Stimulated activated naive CD4-positive, alpha-beta T cell (primary cell): ENCODE measurements at regions not wholly inside any gene's neighbourhood (a gene's known extent, or its start where the extent isn't known, plus 50 kb on each side); places are given as distances from the start of the nearest gene placed in this dataset.
A peak's percentile ranks its signal among the peaks of the same experiment; 100 is the strongest.
"Not testable (repeated sequence)": the region's sequence is repeated elsewhere in the genome, so short reads cannot be mapped to it uniquely, and the experiment has no call there.

Experiments used
- DNase-seq, 6 experiments: peaks; one replicate each; lab custom pipeline; 2025; lab: John Stamatoyannopoulos, UW

DNA sequence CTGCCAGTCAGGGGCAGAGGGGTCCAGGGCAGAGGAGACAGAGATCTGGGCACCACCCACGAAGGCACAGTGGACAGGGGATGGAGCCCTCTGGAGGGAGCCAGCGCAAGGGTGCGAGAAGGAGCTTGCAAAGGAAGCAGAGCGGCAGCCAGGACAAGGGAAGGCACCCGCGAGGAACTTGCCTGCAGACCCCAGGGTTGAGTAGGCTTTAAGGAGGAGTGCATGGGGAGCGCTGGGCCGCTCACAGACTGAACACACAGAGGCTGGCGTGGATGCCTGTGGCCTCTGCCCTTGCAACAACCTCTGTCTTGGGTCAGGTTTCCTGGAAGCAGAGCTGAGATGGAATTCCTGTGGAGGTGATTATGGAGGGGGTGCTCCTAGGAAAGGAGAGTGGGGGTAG, 374.4 kb downstream of the CNTNAP3B start:
- not testable (repeated sequence) for DNase-seq

DNA sequence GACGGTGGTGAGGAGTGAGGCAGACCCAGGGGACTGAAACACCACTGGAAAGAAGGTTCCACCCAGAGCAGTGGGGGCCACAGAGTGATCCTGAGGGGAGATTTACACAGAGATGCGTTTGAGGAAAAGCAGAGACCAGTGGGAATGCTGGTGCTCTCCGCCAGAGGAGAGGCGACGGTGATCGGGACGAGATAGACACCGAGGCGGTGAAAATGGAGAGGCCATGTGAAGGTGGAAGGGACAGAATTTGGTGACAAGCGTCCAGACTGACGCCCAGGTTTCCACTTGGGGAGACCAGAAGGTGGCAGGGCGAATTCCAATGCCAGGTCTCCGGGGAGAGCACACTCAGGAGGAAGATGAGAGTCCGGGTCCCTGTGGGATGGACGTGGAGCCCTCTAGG, 374.8 kb downstream of the CNTNAP3B start:
- not testable (repeated sequence) for DNase-seq

DNA sequence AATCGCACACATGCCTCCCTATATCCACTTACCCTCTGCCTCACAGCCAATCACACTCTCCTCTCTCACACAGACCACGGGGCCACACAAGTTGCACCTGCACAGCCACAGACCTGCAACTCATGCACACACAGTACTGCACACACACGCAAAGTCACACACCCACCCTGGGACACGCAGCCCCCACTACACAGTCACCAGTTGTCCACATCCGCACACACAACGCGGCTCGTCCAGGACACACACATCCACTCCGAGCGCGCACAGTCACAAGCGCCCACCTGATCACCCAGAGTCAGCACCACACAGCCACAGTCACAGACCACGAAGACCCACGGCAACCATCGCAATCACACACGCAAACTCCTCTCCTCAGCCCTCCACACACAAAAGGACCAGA, 387.3 kb downstream of the CNTNAP3B start:
- not testable (repeated sequence) for DNase-seq

DNA sequence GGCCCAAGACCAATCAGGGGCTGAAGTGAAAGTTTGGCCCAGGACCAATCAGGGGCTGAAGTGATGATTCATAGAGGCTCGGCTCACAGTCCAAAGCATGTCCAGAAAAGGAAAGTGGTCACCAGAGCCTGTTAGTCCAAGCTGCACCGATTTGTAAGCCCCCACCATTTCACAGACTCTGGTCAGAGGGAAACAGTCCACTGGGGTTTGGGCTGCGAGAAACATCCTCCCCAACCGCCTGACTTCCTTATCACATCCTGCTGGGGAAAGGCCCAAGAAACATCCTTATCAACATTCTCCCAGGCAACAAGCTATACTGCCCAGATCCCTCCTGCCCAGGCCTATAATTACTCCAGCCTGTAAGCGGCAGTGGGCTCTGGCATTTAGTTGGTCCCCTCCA, 388.1 kb downstream of the CNTNAP3B start:
- not testable (repeated sequence) for DNase-seq

DNA sequence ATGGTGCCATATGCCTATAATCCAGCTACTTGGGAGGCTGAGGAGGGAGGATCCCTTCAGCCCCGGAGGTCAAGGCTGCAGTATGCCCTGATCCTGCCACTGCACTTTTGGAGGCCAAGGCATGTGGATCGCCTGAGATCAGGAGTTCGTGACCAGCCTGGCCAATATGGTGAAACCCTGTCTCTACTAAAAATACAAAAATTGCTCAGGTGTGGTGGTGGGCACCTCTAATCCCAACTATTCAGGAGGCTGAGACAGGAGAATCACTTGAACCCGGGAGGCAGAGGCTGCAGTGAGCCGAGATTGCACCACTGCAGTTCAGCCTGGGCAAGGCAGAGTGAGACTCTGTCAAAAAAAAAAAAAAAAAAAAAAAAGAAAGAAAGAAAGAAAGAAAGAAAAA, 390.5 kb downstream of the CNTNAP3B start:
- not testable (repeated sequence) for DNase-seq

DNA sequence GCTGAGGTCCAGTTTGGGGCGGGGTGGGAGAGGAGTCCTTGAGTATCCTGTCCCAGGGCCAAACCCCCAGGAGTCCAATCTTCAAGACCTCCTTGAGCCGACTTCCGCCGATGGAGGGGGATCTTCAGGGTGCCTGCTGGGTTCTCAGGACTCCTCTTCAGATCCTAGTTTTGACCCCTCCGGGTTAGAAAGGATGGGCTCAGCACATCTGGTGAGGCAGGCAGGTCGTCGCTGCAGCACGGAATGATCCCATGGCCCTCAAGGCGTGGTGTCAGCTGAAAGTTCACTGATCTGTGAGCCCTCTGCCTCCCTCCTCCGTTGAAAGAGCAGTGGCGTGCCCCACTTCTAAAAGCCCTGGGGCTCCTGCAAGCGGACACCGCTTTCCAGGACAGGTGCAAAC, 430.0 kb downstream of the CNTNAP3B start:
- DNase-seq = not testable (repeated sequence)

DNA sequence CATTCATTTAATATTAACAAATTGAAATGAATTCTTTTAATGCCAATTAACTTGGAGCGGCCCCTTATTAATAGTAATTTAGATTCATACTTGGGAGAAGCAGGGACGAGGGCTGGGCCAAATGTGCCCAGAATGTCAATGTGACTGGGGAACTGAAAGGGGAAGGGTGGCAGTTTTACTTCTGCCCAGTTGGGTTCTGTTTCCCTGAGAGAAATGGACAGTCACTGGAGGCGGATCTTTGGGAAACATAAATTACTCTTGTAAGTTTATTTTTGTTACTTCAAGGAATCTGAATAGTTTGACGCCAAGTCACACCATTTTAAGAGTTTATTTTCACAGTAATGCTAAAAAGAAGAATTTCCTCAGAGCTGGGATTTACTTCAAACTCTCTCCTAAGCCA, 432.1 kb downstream of the CNTNAP3B start:
- DNase-seq = not testable (repeated sequence)

DNA sequence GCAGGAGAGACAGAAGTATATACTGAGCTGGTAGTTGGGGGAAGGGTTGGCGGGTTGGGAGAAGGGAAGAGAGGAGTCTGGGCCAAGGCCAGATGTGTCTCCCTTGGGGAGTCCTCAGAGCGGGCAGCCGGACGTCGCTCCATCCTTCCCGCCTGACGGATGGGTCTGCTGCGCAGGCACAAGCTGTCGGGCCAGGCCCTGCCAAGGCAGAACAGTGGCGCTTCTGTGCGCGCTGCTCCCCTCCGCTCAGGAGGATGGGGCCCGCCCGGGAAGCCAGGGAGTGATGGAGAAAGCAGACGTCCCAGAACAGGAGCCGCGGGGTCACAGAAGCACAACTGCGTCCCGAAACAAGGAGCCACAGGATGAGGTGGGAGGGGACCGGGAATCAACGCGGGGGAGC, 449.9 kb downstream of the CNTNAP3B start:
- not testable (repeated sequence) for DNase-seq

DNA sequence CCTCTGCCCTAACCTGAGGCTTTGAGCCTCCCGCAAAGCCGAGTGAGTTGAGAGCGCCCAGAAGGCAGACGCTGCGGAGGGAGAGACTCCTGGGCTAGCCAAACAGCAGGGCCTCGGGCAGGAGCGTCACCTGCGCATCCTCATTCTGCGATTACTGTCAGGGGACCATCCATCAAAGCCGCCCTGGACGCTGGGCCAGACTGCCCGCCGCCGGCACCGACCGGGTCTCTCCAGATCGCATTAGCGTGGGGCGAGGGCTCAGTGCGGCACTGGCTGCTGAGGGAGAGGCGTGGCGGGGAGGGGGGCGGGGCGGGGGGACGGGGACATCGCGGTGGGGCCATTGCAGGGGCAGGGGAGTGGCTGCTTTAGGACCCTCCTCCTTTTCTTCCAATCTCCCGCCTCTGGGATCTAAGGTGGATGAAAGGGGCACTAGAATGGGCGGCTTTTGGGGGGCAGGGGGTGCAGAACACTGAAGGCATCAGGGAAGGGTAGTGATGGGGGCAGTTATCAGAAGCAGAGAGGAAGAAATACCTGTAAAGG, 465.7 kb downstream of the CNTNAP3B start:
- DNase-seq = not testable (repeated sequence)

DNA sequence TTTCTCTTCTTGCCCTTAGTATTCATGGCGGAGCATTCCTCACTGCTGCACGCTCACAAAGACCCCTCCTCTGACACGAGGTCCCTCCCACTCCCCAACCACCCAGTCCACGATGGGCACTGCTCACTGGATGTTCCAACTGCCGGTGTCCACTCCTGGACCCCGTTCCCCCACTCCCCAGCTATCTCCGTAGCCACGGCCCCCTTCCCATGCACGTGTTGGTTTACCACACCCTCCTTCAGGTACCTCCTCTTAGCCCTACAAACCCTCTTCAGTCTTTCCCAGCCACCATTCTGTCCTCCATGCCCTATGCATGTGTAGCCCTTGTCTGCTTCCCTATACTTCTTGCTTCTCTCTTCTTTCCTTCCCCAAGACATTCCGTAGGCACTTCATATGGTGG, 469.6 kb upstream of the ZNG1F start:
- DNase-seq = not testable (repeated sequence)

DNA sequence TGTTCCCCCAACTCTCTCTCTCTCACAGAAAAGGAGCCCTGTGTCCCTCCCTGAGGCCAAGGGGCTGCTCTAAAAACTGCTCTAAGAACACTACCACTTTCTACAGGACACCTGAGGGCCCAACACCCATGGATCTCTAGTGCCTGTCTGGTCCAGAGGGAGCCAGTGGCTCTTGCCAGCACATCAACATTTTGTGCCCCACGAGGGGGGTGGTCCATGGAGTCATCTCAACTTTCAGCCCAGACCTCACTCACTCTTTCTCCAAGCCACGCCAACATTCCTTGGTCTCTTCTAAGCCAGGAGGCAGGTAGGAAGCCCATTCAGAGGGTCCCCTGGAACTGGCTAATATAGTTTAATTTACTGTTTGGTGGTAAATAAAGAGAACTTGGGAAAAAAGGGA, 469.0 kb upstream of the ZNG1F start:
- DNase-seq = not testable (repeated sequence)

DNA sequence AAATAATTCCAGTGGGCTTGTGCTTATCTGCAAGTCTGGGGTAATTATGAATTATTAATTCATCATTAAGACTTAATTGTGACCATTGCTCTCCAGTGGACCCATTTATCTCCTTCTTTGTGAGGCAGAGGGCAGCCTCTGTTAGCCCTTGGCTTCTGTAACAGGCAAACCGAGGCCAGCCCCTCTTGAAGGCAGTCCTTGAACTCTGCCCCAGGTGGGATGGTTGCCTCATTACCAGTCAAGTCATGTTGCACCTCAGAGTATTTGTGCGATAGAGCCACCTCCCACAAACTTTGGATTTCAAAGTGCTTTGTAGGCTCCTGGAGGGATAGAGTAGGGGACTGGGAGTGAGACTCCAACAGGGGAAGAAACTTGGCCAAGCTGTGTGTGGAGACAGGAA, 468.0 kb upstream of the ZNG1F start:
- DNase-seq = not testable (repeated sequence)

DNA sequence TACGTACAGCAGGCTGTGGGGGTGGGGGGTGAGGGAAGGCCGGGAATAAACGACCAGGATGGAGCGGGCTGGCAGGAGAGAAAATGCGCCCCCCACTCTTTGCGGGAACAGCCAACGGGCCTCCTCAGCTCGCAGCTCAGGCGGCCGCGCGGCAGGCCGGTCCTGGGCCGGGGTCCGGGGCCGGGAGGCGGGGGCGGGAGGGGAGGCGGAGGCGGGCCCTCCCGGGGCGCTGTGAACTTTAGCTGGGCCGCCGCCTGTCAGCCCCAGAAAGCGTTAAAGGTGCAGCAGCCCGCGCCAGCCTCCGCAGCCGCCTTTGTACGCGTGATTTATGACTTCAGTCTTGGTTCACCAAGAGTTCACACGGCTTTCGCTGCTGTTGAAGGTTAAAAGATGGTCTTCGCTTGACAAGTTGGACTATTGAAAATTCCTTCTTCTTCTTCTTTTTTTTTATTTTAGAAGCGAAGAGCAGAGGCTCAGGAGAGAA, 466.0 kb upstream of the ZNG1F start:
- DNase-seq = peak in 2 of 6 experiments; percentile 7 to 8

DNA sequence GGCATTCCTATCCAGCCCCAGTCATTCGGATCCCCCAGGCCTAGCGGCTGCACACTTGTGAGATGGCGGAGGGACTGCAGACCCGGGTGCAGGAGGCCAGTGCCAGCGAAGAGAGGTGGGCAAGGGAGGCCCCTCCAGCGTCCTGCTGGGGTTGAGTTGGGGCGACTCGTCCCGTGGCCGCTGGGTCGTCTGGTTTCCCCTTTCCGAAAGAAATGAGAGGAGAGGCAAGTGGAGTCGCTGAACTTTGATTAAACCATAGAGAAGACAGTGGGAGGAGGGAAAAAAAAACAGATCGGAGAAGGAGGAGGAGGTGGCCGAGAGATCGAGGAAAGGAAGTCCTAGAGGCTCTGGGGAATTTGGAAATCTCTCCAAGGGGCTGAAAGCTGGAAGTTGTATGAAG, 465.2 kb upstream of the ZNG1F start:
- peak in 1 of 6 experiments; percentile 3 for DNase-seq

DNA sequence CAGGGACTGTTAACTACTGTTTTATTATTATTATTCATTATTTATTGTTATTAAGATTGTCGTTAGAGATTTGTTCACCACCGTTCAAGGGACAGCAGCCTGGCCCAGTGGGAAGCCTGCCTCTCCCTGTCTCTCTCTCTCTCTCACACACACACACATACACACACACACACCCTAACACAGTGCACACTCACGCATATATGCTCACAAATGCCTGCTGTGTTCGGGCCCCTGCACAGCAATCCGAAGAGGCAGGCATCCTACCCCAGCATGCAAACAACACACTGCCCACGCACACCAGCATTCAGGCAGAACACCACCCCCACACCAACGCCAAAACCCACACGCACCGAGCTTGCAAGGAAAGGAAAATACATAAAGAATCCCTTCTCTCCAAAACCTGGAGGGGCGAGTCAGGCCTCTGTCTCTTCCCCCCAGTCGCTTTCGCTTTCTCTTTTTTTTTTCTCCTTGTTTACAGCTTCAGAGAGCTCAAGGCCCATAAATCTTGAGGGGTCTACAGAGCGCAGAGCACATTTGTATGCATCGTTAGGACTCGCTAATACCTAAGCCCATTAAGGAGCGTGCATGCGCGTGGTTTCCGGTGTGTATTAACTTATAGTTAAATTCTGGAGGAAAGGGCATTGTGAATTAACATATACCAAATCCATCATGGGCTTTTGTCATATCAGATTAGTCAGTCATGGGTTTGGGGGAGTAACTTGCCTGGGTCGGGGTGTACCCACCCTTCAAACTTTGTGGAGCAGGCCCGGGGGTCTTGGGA, 464.6 kb upstream of the ZNG1F start:
- not testable (repeated sequence) for DNase-seq

DNA sequence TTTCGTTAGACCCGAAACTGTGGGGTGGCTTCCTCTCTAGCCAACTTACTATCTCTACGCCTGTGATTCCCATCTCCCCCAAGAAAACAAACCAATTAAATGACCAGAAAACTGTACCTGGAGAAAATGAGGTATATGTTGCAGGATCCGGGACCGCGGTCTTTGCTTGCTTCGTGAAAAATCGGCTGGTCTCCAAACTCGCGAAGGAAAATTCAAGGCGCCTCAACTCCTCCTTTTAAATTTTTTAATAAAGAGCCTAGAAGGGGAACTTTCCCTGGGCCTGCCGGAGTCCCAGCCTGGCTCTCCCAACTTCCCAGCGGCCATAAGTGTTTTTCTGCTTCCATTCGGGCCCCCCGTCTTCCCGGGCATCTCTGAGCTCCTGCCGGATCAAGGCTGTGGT, 463.7 kb upstream of the ZNG1F start:
- not testable (repeated sequence) for DNase-seq

DNA sequence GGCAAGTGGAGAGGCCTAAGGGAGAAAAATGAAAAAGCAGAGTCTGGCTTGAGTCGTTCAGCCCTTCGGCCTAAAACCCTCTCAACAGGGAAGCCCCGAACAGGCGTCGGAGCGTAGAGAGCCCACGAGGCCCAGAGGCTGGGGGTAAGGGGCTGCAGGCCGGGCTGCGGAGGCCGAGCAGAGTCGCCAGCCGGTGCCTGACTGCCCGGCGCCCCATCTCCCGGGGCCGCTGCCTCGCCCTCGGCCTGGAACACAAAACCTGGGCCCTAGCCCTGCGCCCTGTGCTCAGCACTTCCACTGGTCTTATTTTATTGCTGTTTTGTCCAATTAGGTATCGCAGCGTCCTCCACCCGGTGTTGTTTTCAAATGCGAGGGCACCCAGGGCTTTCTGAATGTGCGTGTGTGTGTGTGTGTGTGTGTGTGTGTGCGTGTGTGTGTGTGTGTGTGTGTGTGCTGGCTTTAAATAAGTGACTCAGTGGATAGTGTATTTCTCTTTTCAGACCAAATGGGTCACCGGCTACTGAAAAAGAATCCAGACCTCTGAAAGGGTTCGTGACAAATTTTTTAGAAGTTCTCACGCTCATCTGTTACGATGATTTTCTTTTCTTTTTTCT, 463.1 kb upstream of the ZNG1F start:
- not testable (repeated sequence) for DNase-seq

DNA sequence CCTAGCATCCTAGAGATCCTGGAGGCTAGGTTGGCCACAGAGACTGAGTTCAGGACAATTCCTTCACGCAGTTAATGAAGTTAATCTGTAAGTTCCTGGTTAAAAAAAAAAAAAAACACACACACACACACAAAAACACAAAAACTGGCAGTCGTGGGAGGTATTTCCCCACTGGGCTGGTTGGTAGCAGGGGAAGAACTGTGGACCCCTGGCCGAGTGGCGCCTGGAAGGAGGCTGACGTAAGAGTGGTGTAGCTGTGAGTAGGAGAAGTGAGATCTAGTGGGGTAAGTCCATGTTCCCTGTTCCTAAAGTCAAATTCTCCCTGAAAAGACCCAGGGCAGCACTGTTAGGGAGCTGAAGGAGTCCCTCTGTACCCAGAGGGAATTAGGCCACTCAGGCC, 461.0 kb upstream of the ZNG1F start:
- DNase-seq = not testable (repeated sequence)

DNA sequence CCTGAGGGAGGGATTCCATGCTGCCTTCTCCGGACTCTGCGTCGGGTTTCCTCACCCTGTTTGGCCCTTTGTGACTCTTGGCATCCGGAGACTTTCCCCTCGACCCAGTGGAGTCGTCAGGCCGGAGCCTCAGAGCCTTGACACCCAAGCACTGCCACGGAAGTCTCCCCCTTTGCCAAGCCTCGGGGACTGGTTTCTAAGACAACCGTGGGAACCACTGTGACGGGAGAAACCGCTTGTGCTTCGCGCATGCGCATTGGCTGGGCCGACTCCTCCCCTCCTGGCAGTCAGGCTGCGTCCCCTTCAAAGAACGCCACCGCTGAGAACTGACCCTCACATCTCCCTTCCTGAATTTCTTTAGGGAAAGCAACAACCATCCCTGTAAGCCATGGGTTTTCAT, 459.4 kb upstream of the ZNG1F start:
- peak in 2 of 6 experiments; percentile 30 to 37 for DNase-seq

DNA sequence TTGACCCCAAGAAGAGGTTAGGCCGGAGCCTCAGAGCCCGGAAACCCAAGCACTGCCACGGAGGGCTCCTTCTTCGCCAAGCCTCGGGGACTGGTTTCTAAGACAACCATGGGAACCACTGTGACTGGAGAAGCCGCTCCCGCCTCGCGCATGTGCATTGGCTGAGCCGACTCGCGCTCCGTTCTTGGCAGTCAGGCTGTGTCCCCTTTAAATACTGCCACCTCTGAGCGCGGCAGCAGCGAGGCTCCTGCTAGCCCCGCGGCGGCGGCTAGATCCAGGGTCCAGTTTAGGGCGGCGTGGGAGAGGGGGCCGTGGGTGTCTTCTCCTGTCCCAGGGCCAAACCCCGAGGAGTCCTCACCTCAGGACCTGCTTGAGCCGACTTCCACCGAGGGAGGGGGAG, 457.1 kb upstream of the ZNG1F start:
- DNase-seq = not testable (repeated sequence)

DNA sequence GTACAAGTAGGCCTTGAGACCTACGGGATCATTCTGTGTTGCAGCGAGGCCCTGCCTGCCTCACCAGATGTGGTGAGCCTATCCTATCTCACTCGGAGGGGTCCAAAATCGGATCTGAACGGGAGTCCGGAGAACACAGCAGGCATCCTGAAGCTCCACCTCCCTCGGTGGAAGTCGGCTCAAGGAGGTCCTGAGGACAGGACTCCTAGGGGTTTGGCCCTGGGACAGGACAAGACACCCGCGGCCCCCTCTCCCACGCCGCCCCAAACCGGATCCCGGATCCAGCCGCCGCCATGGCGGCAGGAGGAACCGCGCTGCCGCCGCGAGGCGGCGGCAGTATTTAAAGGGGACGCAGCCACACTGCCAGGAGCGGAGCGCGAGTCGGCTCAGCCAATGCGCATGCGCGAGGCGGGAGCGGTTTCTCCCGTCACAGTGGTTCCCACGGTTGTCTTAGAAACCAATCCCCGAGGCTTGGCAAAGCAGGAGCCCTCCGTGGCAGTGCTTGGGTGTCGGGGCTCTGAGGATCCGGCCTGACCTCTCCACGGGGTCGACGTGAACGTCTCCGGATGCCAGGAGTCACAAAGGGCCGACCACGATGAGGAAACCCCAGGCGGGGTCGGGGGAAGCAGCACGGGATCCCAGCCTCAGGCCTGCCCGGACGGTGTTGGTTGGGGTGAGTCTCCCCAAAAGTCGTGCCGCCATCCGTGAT, 454.6 kb upstream of the ZNG1F start:
- peak in 4 of 6 experiments; percentile 10 to 72 (median 36) for DNase-seq

DNA sequence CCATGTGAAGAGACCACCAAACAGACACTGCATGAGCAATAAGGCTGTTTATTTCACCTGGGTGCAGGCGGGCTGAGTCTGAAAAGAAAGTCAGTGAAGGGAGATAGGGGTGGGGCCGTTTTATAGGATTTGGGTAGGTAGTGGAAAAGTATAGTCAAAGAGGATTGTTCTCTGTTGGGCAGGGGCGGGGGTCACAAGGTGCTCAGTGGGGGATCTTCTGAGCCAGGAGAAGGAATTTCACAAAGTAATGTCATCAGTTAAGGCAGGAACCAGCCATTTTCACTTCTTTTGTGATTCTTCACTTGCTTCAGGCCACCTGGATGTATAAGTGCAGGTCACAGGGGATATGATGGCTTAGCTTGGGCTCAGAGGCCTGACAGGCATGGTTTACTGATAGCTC, 444.6 kb upstream of the ZNG1F start:
- DNase-seq = not testable (repeated sequence)
